ENCODE measurements at regions not wholly inside any gene's neighbourhood (a gene's known extent, or its start where the extent isn't known, plus 50 kb on each side); places are given as distances from the start of the nearest gene placed in this dataset.

DNA sequence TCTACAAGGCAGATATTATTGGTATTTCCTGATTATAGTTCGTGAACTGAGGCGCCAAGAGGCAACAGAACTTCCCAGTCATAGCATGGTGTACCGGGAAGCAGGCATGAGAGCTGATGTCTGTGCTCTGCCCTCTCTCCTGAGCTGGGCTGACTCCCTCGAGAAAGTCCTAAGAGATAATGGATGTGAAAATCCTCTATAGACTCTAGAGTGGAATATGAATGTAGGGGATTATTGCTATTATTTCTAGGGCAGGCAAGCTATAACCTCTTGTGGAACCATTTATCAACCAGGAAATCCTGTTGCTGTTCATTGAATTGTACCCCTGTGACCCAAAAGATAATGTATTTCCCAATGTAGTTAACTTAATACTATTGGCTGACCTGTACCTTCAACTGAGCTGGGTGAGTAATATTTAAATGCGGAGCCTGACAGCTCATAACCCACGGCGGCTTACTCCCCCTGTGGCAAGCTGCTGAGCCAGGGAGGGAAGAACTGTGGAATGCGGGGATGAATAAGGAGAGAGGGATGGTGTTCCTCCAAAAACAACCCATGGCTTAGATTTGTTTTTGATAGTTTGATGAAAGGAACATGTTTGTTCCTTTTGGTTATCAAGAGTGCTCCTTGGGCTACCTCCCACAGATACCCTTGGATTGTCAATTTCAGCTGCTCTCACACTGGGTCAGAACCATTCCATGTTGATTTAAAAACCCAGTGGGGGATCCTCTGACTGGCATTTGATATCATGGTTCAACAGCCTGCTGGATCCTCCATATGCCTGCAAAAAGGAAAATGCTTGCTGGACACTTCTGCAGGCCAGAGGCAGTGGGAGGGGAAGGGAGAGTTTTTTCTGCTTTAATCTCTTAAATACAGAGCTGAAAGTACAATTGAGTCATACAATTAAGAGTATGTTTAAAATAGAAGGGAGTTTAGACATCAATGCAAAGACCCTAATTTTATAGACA, 339.0 kb upstream of the BOD1L1 start:
- no peak overlapping the region for H3K27ac ChIP-seq (ENCODE audit: low read depth, low read length)
- H3K27me3 ChIP-seq (ENCODE audit: control insufficient read depth in 1 of 2, insufficient read depth in 2 of 2, low read length in 2 of 2) = no peaks in the 10 kb centered on the region
- H3K4me1 ChIP-seq (ENCODE audit: control insufficient read depth in 1 of 2, insufficient read depth in 2 of 2, low read length in 2 of 2) = no peaks in the 10 kb centered on the region
- H3K9me3 ChIP-seq (ENCODE audit: control insufficient read depth in 1 of 2, low read length in 2 of 2) = no peaks in the 10 kb centered on the region
- no peaks in the 10 kb centered on the region for H3K36me3 ChIP-seq (ENCODE audit: control insufficient read depth in 1 of 2, insufficient read depth in 2 of 2, low read length in 2 of 2)
- no peak overlapping the region for H3K4me3 ChIP-seq (ENCODE audit: low read depth in 1 of 2, low read length in 2 of 2)
- no peak overlapping the region for H3K9ac ChIP-seq (ENCODE audit: low read depth in 1 of 2, low read length in 2 of 2)

DNA sequence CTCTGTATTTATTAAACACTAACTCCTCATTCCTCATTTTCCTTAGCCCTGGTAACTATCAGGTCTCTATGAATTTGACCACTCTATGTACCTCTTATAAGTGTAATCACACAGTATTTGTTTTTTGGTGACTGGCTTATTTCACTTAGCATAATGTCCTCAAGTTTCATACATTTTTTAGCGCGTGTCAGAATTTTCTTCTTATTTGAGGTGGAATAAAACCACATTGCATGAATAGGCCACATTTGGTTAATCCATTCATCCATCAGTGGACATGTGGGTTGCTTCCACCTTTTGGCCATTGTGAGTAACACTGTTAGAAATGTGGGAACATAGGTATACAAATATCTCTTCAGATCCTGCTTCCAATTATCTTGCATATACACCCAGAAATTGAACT, 341.2 kb upstream of the BOD1L1 start:
- no peak overlapping the region for H3K4me3 ChIP-seq (ENCODE audit: low read depth in 1 of 2, low read length in 2 of 2)
- H3K36me3 ChIP-seq (ENCODE audit: control insufficient read depth in 1 of 2, insufficient read depth in 2 of 2, low read length in 2 of 2) = no peaks in the 10 kb centered on the region
- H3K9me3 ChIP-seq (ENCODE audit: control insufficient read depth in 1 of 2, low read length in 2 of 2) = no peaks in the 10 kb centered on the region
- H3K9ac ChIP-seq (ENCODE audit: low read depth in 1 of 2, low read length in 2 of 2) = no peak overlapping the region
- no peaks in the 10 kb centered on the region for H3K27me3 ChIP-seq (ENCODE audit: control insufficient read depth in 1 of 2, insufficient read depth in 2 of 2, low read length in 2 of 2)
- peaks cover 0 to 4% of the 10 kb centered on the region in 2 donors for H3K4me1 ChIP-seq (ENCODE audit: control insufficient read depth in 1 of 2, insufficient read depth in 2 of 2, low read length in 2 of 2)
- no peak overlapping the region for H3K27ac ChIP-seq (ENCODE audit: low read depth, low read length)

DNA sequence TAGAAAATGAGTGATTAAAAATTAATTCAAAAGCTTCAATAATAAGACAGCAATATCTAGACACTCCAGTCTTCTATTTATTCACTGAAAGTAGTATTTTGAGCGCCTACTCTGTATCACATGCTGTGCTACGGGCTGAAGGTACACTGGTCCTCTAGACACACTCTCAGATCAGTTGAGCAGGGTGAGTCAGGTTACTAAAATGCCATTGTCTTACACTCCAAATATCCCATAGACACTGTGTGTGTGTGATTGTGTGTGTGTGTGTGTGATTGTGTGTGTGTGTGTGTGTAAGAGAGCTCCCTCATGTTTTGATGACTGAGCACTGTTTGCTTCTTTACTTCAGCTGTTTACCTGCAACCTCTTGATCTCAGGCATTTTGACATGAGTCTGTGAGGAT, 342.8 kb upstream of the BOD1L1 start:
- Histone ChIP-seq H3K9ac (ENCODE audit: low read depth in 1 of 2, low read length in 2 of 2) (no peak overlapping the region), H3K27me3 (ENCODE audit: control insufficient read depth in 1 of 2, insufficient read depth in 2 of 2, low read length in 2 of 2) (no peaks in the 10 kb centered on the region), H3K36me3 (ENCODE audit: control insufficient read depth in 1 of 2, insufficient read depth in 2 of 2, low read length in 2 of 2) (no peaks in the 10 kb centered on the region), H3K4me1 (ENCODE audit: control insufficient read depth in 1 of 2, insufficient read depth in 2 of 2, low read length in 2 of 2) (peaks cover 0 to 4% of the 10 kb centered on the region in 2 donors), H3K9me3 (ENCODE audit: control insufficient read depth in 1 of 2, low read length in 2 of 2) (no peaks in the 10 kb centered on the region), H3K4me3 (ENCODE audit: low read depth in 1 of 2, low read length in 2 of 2) (no peak overlapping the region), H3K27ac (ENCODE audit: low read depth, low read length) (no peak overlapping the region)

DNA sequence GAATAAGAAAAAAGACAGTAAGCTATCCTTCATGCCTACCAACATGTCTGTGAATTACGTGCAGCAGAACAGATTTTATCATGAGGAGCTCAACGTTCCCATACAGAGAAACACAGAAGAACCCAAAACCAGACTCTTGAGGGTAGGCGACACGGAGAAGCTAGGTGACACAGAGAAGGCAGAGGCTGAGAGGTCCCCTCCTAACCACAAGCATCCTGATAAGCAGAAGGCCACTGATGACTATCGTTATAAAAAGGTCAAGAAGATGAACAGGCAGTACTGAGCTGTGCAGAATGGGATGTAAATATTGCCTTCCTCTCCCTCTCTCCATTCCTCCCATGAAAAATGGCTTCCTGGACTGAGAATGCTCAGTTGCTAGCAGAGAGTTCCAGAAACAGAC, 350.2 kb upstream of the BOD1L1 start:
- Histone ChIP-seq H3K27ac (ENCODE audit: low read depth, low read length) (no peak overlapping the region), H3K27me3 (ENCODE audit: control insufficient read depth in 1 of 2, insufficient read depth in 2 of 2, low read length in 2 of 2) (no peaks in the 10 kb centered on the region), H3K36me3 (ENCODE audit: control insufficient read depth in 1 of 2, insufficient read depth in 2 of 2, low read length in 2 of 2) (no peaks in the 10 kb centered on the region), H3K4me3 (ENCODE audit: low read depth in 1 of 2, low read length in 2 of 2) (no peak overlapping the region), H3K4me1 (ENCODE audit: control insufficient read depth in 1 of 2, insufficient read depth in 2 of 2, low read length in 2 of 2) (peaks cover 18 to 31% of the 10 kb centered on the region in 2 donors), H3K9me3 (ENCODE audit: control insufficient read depth in 1 of 2, low read length in 2 of 2) (no peaks in the 10 kb centered on the region), H3K9ac (ENCODE audit: low read depth in 1 of 2, low read length in 2 of 2) (no peak overlapping the region)

DNA sequence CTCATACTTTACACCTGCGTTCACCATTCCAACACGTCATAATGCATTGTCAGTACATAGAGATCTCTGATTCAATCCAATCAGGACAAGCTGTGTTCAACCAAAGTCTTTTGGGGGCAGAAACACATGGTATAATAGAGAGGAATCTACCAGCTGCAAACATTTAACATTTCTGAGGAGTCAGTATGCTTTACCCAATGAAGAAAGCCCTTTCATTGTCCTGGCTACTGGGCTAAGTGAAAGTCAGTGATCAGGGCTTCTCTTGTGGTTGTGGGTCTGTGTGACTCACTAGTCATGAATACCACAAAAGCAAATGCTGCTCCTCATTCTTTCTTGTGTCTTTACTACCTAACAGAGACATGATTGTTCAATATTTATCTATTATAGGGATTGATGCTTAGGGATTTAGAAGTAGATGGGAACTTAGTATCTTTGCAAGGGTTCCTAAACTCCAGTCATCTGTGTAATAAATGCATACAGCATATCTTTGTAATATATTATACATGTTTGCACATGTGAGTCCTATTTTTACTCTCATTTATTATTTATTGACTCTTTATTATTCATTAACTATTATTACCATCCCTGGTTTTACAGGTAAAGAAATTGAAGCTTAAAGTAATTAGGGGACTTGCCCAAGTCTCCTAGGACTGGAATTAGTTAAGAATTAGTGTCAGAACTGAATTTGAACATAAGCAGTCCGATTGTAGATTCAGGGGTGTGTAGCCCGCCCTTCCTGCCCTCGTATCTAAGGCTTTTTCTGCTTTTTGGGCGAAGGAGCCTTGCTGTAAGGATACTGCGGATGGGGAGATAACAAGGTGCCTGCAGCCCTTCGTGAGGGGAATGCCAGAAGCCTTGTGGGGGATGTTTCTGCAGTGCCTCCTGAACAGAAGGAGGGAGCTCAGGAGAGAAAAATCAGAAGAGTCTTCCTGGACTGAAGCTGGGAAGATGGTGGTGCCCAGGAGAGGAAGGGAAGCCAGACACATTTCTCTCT, 353.1 kb upstream of the BOD1L1 start:
- Histone ChIP-seq H3K9ac (ENCODE audit: low read depth in 1 of 2, low read length in 2 of 2) (peak overlapping the region in 1 of 2 donors; percentile 36), H3K4me1 (ENCODE audit: control insufficient read depth in 1 of 2, insufficient read depth in 2 of 2, low read length in 2 of 2) (peaks cover 25 to 42% of the 10 kb centered on the region in 2 donors), H3K36me3 (ENCODE audit: control insufficient read depth in 1 of 2, insufficient read depth in 2 of 2, low read length in 2 of 2) (no peaks in the 10 kb centered on the region), H3K4me3 (ENCODE audit: low read depth in 1 of 2, low read length in 2 of 2) (peak overlapping the region; percentile 37 to 48), H3K9me3 (ENCODE audit: control insufficient read depth in 1 of 2, low read length in 2 of 2) (no peaks in the 10 kb centered on the region), H3K27ac (ENCODE audit: low read depth, low read length) (peak overlapping the region; percentile 3), H3K27me3 (ENCODE audit: control insufficient read depth in 1 of 2, insufficient read depth in 2 of 2, low read length in 2 of 2) (no peaks in the 10 kb centered on the region)

DNA sequence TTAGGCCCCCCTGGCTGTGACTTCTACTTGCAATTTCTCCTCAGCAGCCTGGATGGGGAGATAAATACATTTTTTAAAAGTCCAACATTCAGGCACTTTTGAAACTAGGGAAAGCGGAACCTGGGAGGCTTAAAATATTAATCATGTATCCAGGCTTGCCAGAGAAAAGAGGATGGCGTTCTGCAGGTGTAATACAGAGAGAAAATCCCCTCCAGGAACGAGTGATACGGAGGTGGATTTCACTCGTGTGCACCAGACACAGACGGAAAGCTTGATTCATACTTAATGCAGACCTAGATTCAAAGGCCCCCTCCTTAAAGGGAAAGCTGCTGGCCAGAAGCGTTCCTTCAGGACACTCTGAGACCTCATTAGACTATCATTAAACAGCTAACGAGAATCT, 354.0 kb upstream of the BOD1L1 start:
- H3K27me3 ChIP-seq (ENCODE audit: control insufficient read depth in 1 of 2, insufficient read depth in 2 of 2, low read length in 2 of 2) = no peaks in the 10 kb centered on the region
- H3K9me3 ChIP-seq (ENCODE audit: control insufficient read depth in 1 of 2, low read length in 2 of 2) = no peaks in the 10 kb centered on the region
- H3K4me3 ChIP-seq (ENCODE audit: low read depth in 1 of 2, low read length in 2 of 2) = peak overlapping the region; percentile 37 to 53
- peaks cover 25 to 42% of the 10 kb centered on the region in 2 donors for H3K4me1 ChIP-seq (ENCODE audit: control insufficient read depth in 1 of 2, insufficient read depth in 2 of 2, low read length in 2 of 2)
- H3K27ac ChIP-seq (ENCODE audit: low read depth, low read length) = no peak overlapping the region
- no peaks in the 10 kb centered on the region for H3K36me3 ChIP-seq (ENCODE audit: control insufficient read depth in 1 of 2, insufficient read depth in 2 of 2, low read length in 2 of 2)
- H3K9ac ChIP-seq (ENCODE audit: low read depth in 1 of 2, low read length in 2 of 2) = no peak overlapping the region

DNA sequence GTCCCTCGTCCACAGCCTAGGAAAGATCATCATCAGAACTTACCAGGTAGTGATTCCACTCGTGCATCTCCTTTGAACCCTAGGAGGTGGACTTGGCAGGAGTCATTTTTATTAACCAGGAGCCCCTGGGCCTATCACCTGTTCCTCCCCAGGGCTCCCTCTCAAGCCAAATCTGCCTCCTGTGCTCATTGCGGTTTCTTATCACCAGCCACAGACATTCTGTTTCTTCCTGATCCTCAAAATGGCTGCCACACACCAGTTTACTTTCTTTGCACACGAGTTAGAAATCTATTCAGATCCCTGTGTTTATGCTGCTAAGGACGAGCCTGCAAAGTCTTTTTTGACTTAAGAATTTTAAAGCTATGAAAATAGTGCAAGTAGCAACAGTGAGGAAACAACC, 354.5 kb upstream of the BOD1L1 start:
- H3K27me3 ChIP-seq (ENCODE audit: control insufficient read depth in 1 of 2, insufficient read depth in 2 of 2, low read length in 2 of 2) = no peaks in the 10 kb centered on the region
- no peaks in the 10 kb centered on the region for H3K9me3 ChIP-seq (ENCODE audit: control insufficient read depth in 1 of 2, low read length in 2 of 2)
- peak overlapping the region; percentile 37 to 53 for H3K4me3 ChIP-seq (ENCODE audit: low read depth in 1 of 2, low read length in 2 of 2)
- H3K27ac ChIP-seq (ENCODE audit: low read depth, low read length) = no peak overlapping the region
- H3K9ac ChIP-seq (ENCODE audit: low read depth in 1 of 2, low read length in 2 of 2) = no peak overlapping the region
- H3K4me1 ChIP-seq (ENCODE audit: control insufficient read depth in 1 of 2, insufficient read depth in 2 of 2, low read length in 2 of 2) = peaks cover 25 to 42% of the 10 kb centered on the region in 2 donors
- no peaks in the 10 kb centered on the region for H3K36me3 ChIP-seq (ENCODE audit: control insufficient read depth in 1 of 2, insufficient read depth in 2 of 2, low read length in 2 of 2)

DNA sequence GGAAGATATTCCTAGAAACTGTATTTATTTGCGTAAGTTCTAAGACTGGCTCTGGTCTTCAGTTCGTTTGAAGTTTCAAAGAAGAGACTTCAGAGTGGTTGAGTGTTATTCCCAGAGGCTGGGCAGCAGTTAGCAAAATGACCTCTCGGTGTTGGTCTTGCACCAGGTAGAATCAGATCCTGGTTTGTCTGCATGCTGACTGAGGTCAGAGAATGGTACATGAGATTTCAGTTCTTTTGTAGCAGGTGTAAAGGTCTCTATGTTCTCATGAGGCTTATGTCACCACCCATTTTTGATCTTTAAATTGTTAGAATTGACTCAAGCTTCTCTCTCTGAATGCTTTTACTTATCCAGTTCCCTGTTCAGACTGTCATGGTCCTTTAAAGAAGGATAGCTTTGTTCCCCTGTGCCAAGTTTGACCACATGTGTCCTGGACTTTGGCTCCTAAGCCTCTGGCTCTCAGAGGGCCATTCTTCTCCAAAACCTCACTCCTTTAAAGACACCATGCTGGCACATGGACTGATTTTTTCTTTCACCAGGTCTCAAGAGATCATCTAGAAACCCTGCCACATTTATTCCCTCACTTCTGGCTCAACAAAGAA, 355.8 kb upstream of the BOD1L1 start:
- Histone ChIP-seq H3K9me3 (ENCODE audit: control insufficient read depth in 1 of 2, low read length in 2 of 2) (no peaks in the 10 kb centered on the region), H3K36me3 (ENCODE audit: control insufficient read depth in 1 of 2, insufficient read depth in 2 of 2, low read length in 2 of 2) (no peaks in the 10 kb centered on the region), H3K9ac (ENCODE audit: low read depth in 1 of 2, low read length in 2 of 2) (no peak overlapping the region), H3K27me3 (ENCODE audit: control insufficient read depth in 1 of 2, insufficient read depth in 2 of 2, low read length in 2 of 2) (no peaks in the 10 kb centered on the region), H3K4me3 (ENCODE audit: low read depth in 1 of 2, low read length in 2 of 2) (no peak overlapping the region), H3K4me1 (ENCODE audit: control insufficient read depth in 1 of 2, insufficient read depth in 2 of 2, low read length in 2 of 2) (peaks cover 25 to 42% of the 10 kb centered on the region in 2 donors), H3K27ac (ENCODE audit: low read depth, low read length) (no peak overlapping the region)

DNA sequence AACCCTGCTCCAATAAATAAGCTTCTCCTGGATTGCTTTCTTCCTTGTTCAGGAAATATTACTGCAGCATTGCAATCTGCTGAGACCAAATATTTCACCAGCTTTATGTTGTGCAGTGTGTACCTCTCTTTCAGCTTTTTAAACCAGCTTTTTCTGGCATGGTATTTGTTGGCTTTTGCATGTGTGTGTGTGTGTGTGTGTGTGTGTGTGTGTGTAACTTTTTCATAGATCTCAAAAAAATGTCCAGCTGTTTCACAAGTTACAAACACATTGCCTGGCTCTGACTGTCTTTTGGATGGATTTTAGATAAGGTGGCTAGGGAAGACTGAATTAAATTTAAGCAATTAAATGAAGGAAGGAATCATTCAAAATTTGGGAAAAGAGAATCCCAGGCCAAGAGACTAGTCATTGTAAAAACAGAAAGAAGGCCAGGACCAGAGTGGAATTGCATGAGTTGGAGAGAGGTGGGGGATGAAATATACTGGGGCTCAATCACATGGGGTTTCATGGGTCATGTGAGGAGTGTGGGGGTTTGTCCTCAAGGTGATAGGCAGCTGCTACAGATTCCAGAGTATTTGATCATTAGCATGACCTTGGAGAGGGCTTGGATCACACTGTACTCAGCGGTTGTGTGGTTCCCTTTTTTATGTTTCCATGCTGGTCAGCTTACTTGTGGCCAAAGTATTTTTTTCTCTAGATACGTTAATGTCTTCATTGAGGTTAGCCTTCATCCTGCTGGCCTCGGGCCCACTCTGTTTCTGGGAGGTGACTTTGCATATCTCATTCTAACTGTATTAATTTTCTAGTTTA, 357.7 kb upstream of the BOD1L1 start:
- Histone ChIP-seq H3K36me3 (ENCODE audit: control insufficient read depth in 1 of 2, insufficient read depth in 2 of 2, low read length in 2 of 2) (no peaks in the 10 kb centered on the region), H3K9ac (ENCODE audit: low read depth in 1 of 2, low read length in 2 of 2) (no peak overlapping the region), H3K27me3 (ENCODE audit: control insufficient read depth in 1 of 2, insufficient read depth in 2 of 2, low read length in 2 of 2) (no peaks in the 10 kb centered on the region), H3K9me3 (ENCODE audit: control insufficient read depth in 1 of 2, low read length in 2 of 2) (no peaks in the 10 kb centered on the region), H3K4me3 (ENCODE audit: low read depth in 1 of 2, low read length in 2 of 2) (no peak overlapping the region), H3K4me1 (ENCODE audit: control insufficient read depth in 1 of 2, insufficient read depth in 2 of 2, low read length in 2 of 2) (peaks cover 23 to 40% of the 10 kb centered on the region in 2 donors), H3K27ac (ENCODE audit: low read depth, low read length) (no peak overlapping the region)

Measured in duodenal mucosa (tissue), 2 donors.